ENCODE measurements at regions not wholly inside any gene's neighbourhood (a gene's known extent, or its start where the extent isn't known, plus 50 kb on each side); places are given as distances from the start of the nearest gene placed in this dataset.
"Not testable (repeated sequence)": the region's sequence is repeated elsewhere in the genome, so short reads cannot be mapped to it uniquely, and the experiment has no call there.

- not testable (repeated sequence) for H3K9me3 ChIP-seq (ENCODE audit: control insufficient read depth, insufficient read depth, low read length); H3K4me1 ChIP-seq (ENCODE audit: insufficient read depth, low read length); H3K36me3 ChIP-seq (ENCODE audit: insufficient read depth, low read length); H3K9ac ChIP-seq (ENCODE audit: low read depth, low read length)
Measured at GRCh38 chr1:120619867-120620692, 103.7 kb upstream of the NBPF26 start.

GRCh38 chr1:120620693-120620969 is 103.1 kb upstream of the NBPF26 start:
- H3K9ac ChIP-seq (ENCODE audit: low read depth, low read length); H3K36me3 ChIP-seq (ENCODE audit: insufficient read depth, low read length); H3K4me1 ChIP-seq (ENCODE audit: insufficient read depth, low read length); H3K9me3 ChIP-seq (ENCODE audit: control insufficient read depth, insufficient read depth, low read length): not testable (repeated sequence)

GRCh38 chr1:120621278-120621677 is 102.5 kb upstream of the NBPF26 start:
- H3K36me3 ChIP-seq (ENCODE audit: insufficient read depth, low read length); H3K9ac ChIP-seq (ENCODE audit: low read depth, low read length); H3K9me3 ChIP-seq (ENCODE audit: control insufficient read depth, insufficient read depth, low read length): not testable (repeated sequence)

GRCh38 chr1:120623539-120623938 is 100.2 kb upstream of the NBPF26 start:
- not testable (repeated sequence) for H3K9me3 ChIP-seq (ENCODE audit: control insufficient read depth, insufficient read depth, low read length); H3K36me3 ChIP-seq (ENCODE audit: insufficient read depth, low read length); H3K9ac ChIP-seq (ENCODE audit: low read depth, low read length); H3K4me1 ChIP-seq (ENCODE audit: insufficient read depth, low read length)

More at GRCh38 chr1:120621278-120621677, 102.5 kb upstream of the NBPF26 start:
- H3K4me1 ChIP-seq (ENCODE audit: insufficient read depth, low read length): not testable (repeated sequence)

- H3K36me3 ChIP-seq (ENCODE audit: insufficient read depth, low read length); H3K9ac ChIP-seq (ENCODE audit: low read depth, low read length); H3K9me3 ChIP-seq (ENCODE audit: control insufficient read depth, insufficient read depth, low read length); H3K4me1 ChIP-seq (ENCODE audit: insufficient read depth, low read length): not testable (repeated sequence)
Measured at GRCh38 chr1:120624565-120625064, 99.1 kb upstream of the NBPF26 start.

- not testable (repeated sequence) for H3K4me1 ChIP-seq (ENCODE audit: insufficient read depth, low read length); H3K9ac ChIP-seq (ENCODE audit: low read depth, low read length); H3K36me3 ChIP-seq (ENCODE audit: insufficient read depth, low read length); H3K9me3 ChIP-seq (ENCODE audit: control insufficient read depth, insufficient read depth, low read length)
Measured at GRCh38 chr1:120629832-120630455, 93.8 kb upstream of the NBPF26 start.

GRCh38 chr1:120634816-120635806 is 88.6 kb upstream of the NBPF26 start:
- H3K9me3 ChIP-seq (ENCODE audit: control insufficient read depth, insufficient read depth, low read length); H3K9ac ChIP-seq (ENCODE audit: low read depth, low read length): not testable (repeated sequence)

GRCh38 chr1:120640261-120641013 is 83.3 kb upstream of the NBPF26 start:
- H3K4me1 ChIP-seq (ENCODE audit: insufficient read depth, low read length); H3K9ac ChIP-seq (ENCODE audit: low read depth, low read length); H3K36me3 ChIP-seq (ENCODE audit: insufficient read depth, low read length); H3K9me3 ChIP-seq (ENCODE audit: control insufficient read depth, insufficient read depth, low read length): not testable (repeated sequence)

More at GRCh38 chr1:120634816-120635806, 88.6 kb upstream of the NBPF26 start:
- H3K4me1 ChIP-seq (ENCODE audit: insufficient read depth, low read length); H3K36me3 ChIP-seq (ENCODE audit: insufficient read depth, low read length): not testable (repeated sequence)

- not testable (repeated sequence) for H3K36me3 ChIP-seq (ENCODE audit: insufficient read depth, low read length); H3K4me1 ChIP-seq (ENCODE audit: insufficient read depth, low read length); H3K9ac ChIP-seq (ENCODE audit: low read depth, low read length); H3K9me3 ChIP-seq (ENCODE audit: control insufficient read depth, insufficient read depth, low read length)
Measured at GRCh38 chr1:120641014-120641302, 82.8 kb upstream of the NBPF26 start.

GRCh38 chr1:120647182-120647581 is 76.6 kb upstream of the NBPF26 start:
- not testable (repeated sequence) for H3K9ac ChIP-seq (ENCODE audit: low read depth, low read length); H3K4me1 ChIP-seq (ENCODE audit: insufficient read depth, low read length); H3K36me3 ChIP-seq (ENCODE audit: insufficient read depth, low read length); H3K9me3 ChIP-seq (ENCODE audit: control insufficient read depth, insufficient read depth, low read length)

- not testable (repeated sequence) for H3K9me3 ChIP-seq (ENCODE audit: control insufficient read depth, insufficient read depth, low read length); H3K36me3 ChIP-seq (ENCODE audit: insufficient read depth, low read length); H3K9ac ChIP-seq (ENCODE audit: low read depth, low read length); H3K4me1 ChIP-seq (ENCODE audit: insufficient read depth, low read length)
Measured at GRCh38 chr1:120648915-120649623, 74.7 kb upstream of the NBPF26 start.

GRCh38 chr1:120649730-120650129 is 74.0 kb upstream of the NBPF26 start:
- H3K4me1 ChIP-seq (ENCODE audit: insufficient read depth, low read length); H3K9me3 ChIP-seq (ENCODE audit: control insufficient read depth, insufficient read depth, low read length); H3K36me3 ChIP-seq (ENCODE audit: insufficient read depth, low read length); H3K9ac ChIP-seq (ENCODE audit: low read depth, low read length): not testable (repeated sequence)

- H3K4me1 ChIP-seq (ENCODE audit: insufficient read depth, low read length): not testable (repeated sequence)
Measured at GRCh38 chr1:120654114-120654513, 69.6 kb upstream of the NBPF26 start.

GRCh38 chr1:120655394-120655793 is 68.4 kb upstream of the NBPF26 start:
- H3K4me1 ChIP-seq (ENCODE audit: insufficient read depth, low read length); H3K9ac ChIP-seq (ENCODE audit: low read depth, low read length); H3K36me3 ChIP-seq (ENCODE audit: insufficient read depth, low read length); H3K9me3 ChIP-seq (ENCODE audit: control insufficient read depth, insufficient read depth, low read length): not testable (repeated sequence)

More at GRCh38 chr1:120654114-120654513, 69.6 kb upstream of the NBPF26 start:
- H3K9me3 ChIP-seq (ENCODE audit: control insufficient read depth, insufficient read depth, low read length); H3K9ac ChIP-seq (ENCODE audit: low read depth, low read length); H3K36me3 ChIP-seq (ENCODE audit: insufficient read depth, low read length): not testable (repeated sequence)
